H9 (cell line): ENCODE measurements at regions not wholly inside any gene's neighbourhood (a gene's known extent, or its start where the extent isn't known, plus 50 kb on each side); places are given as distances from the start of the nearest gene placed in this dataset.

Experiments
- DNase-seq: peaks from one replicate; pipeline ENCODE4 v3.0.0-alpha.2; 2017
- H2AFZ ChIP-seq: one replicate; pipeline ENCODE4 v1.6.1; 2013; ENCODE audit warnings: mild to moderate bottlenecking, low read length, control low read depth, moderate library complexity
- H2AK5ac ChIP-seq: 2 replicates; pipeline ENCODE4 v1.6.1; 2013; ENCODE audit warnings: low read length, control low read depth, mixed read lengths; ENCODE audit not compliant: insufficient read length
- H2BK120ac ChIP-seq: one replicate; pipeline ENCODE4 v1.6.1; 2013; ENCODE audit warnings: low read depth, mild to moderate bottlenecking, low read length, control low read depth, inconsistent platforms; ENCODE audit not compliant: poor library complexity, severe bottlenecking
- H2BK12ac ChIP-seq: 2 replicates; pipeline ENCODE4 v1.6.1; 2013; ENCODE audit warnings: low read length, control low read depth, mixed read lengths, low read depth; ENCODE audit not compliant: insufficient read length
- H2BK15ac ChIP-seq: 2 replicates; pipeline ENCODE4 v1.6.1; 2013; ENCODE audit warnings: low read depth, low read length, control low read depth
- H2BK20ac ChIP-seq: one replicate; pipeline ENCODE4 v1.6.1; 2013; ENCODE audit warnings: low read depth, mild to moderate bottlenecking, low read length, control low read depth, inconsistent platforms; ENCODE audit not compliant: poor library complexity, severe bottlenecking
- H2BK5ac ChIP-seq: 2 replicates; pipeline ENCODE4 v1.6.1; 2013; ENCODE audit warnings: low read length, control low read depth, mixed read lengths; ENCODE audit not compliant: insufficient read length
- H3K14ac ChIP-seq: 2 replicates; pipeline ENCODE4 v1.6.1; 2013; ENCODE audit warnings: low read length, control low read depth; ENCODE audit not compliant: insufficient read depth
- H3K18ac ChIP-seq: 2 replicates; pipeline ENCODE4 v1.6.1; 2013; ENCODE audit warnings: low read depth, mild to moderate bottlenecking, mixed read lengths, low read length, control low read depth; ENCODE audit not compliant: insufficient read length
- H3K23ac ChIP-seq: 2 replicates; pipeline ENCODE4 v1.6.1; 2013; ENCODE audit warnings: low read length, control low read depth, mixed read lengths, low read depth; ENCODE audit not compliant: insufficient read length
- H3K23me2 ChIP-seq: 2 replicates; pipeline ENCODE4 v1.6.1; 2013; ENCODE audit warnings: low read depth, mild to moderate bottlenecking, mixed read lengths, low read length, control low read depth; ENCODE audit not compliant: insufficient read length, poor library complexity, severe bottlenecking
- H3K27ac ChIP-seq: 2 replicates; pipeline ENCODE4 v1.5.1; 2013; ENCODE audit warnings: low read length, control low read depth, mixed read lengths, low read depth; ENCODE audit not compliant: insufficient read length
- H3K27me3 ChIP-seq: 2 replicates; pipeline ENCODE4 v1.6.1; 2013; ENCODE audit warnings: low read length, control low read depth, inconsistent platforms; ENCODE audit not compliant: insufficient read depth
- H3K4ac ChIP-seq: 2 replicates; pipeline ENCODE4 v1.6.1; 2013; ENCODE audit warnings: low read depth, mild to moderate bottlenecking, control low read depth, inconsistent platforms, low read length, moderate library complexity
- H3K4me1 ChIP-seq: 2 replicates; pipeline ENCODE4 v1.6.1; 2013; ENCODE audit warnings: low read length, control low read depth, inconsistent platforms; ENCODE audit not compliant: insufficient read depth
- H3K4me2 ChIP-seq: 2 replicates; pipeline ENCODE4 v1.6.1; 2013; ENCODE audit warnings: low read length, control low read depth, mixed read lengths; ENCODE audit not compliant: insufficient read length, insufficient read depth
- H3K56ac ChIP-seq: 2 replicates; pipeline ENCODE4 v1.6.1; 2013; ENCODE audit warnings: low read depth, mild to moderate bottlenecking, mixed read lengths, low read length, control low read depth; ENCODE audit not compliant: insufficient read length
- H3K79me1 ChIP-seq: 2 replicates; pipeline ENCODE4 v1.6.1; 2013; ENCODE audit warnings: low read depth, mild to moderate bottlenecking, moderate library complexity, low read length, control low read depth, inconsistent platforms; ENCODE audit not compliant: insufficient read depth, poor library complexity, severe bottlenecking
- H3K79me2 ChIP-seq: 2 replicates; pipeline ENCODE4 v1.6.1; 2013; ENCODE audit warnings: low read length, control low read depth, inconsistent platforms; ENCODE audit not compliant: insufficient read depth
- H3K9ac ChIP-seq: 2 replicates; pipeline ENCODE4 v1.6.1; 2013; ENCODE audit warnings: low read length, control low read depth, mixed read lengths; ENCODE audit not compliant: insufficient read length; ENCODE audit errors: extremely low read depth
- H3K9me3 ChIP-seq: one replicate; pipeline ENCODE4 v1.6.1; 2013; ENCODE audit warnings: low read depth, low read length, inconsistent platforms; ENCODE audit not compliant: control insufficient read depth
- H3T11ph ChIP-seq: one replicate; pipeline ENCODE4 v1.6.1; 2013; ENCODE audit warnings: mild to moderate bottlenecking, low read length, control low read depth, inconsistent platforms
- H4K20me1 ChIP-seq: one replicate; pipeline ENCODE4 v1.6.1; 2013; ENCODE audit not compliant: control insufficient read depth, insufficient read length, insufficient read depth
- H4K5ac ChIP-seq: 2 replicates; pipeline ENCODE4 v1.6.1; 2013; ENCODE audit warnings: low read depth, mild to moderate bottlenecking, mixed read lengths, low read length, control low read depth; ENCODE audit not compliant: insufficient read length
- H4K8ac ChIP-seq: replicated peaks from 2 replicates; pipeline ENCODE4 v1.6.1; 2013; ENCODE audit warnings: low read length, control low read depth, mixed read lengths, low read depth; ENCODE audit not compliant: insufficient read length
- H4K91ac ChIP-seq: 2 replicates; pipeline ENCODE4 v1.6.1; 2013; ENCODE audit warnings: low read depth, mild to moderate bottlenecking, moderate library complexity, mixed read lengths, low read length, control low read depth; ENCODE audit not compliant: insufficient read length
- H3K27ac Mint-ChIP-seq, 3 experiments: 2 replicates in 2 of 3; 3 replicates in 1 of 3; pipeline ENCODE4 v1.8.0; 2020 to 2021; ENCODE audit warnings: mixed read lengths in 3 of 3, mild to moderate bottlenecking in 1 of 3, moderate library complexity in 1 of 3
- H3K27me3 Mint-ChIP-seq: 2 replicates; pipeline ENCODE4 v1.8.0; 2021; ENCODE audit warnings: low read depth, mild to moderate bottlenecking, moderate library complexity, mixed read lengths
- H3K36me3 Mint-ChIP-seq, 3 experiments: 2 replicates in 2 of 3; 3 replicates in 1 of 3; pipeline ENCODE4 v1.8.0; 2020 to 2021; ENCODE audit warnings: low read depth in 3 of 3, mixed read lengths in 3 of 3; ENCODE audit not compliant: insufficient read depth in 1 of 3
- H3K4me1 Mint-ChIP-seq, 2 experiments: 2 replicates each; pipeline ENCODE4 v1.8.0; 2020; ENCODE audit warnings: mixed read lengths in 2 of 2
- H3K4me3 Mint-ChIP-seq, 2 experiments: 2 replicates in 1 of 2; 3 replicates in 1 of 2; pipeline ENCODE4 v1.8.0; 2020 to 2021; ENCODE audit warnings: mild to moderate bottlenecking in 2 of 2, mixed read lengths in 2 of 2, moderate library complexity in 1 of 2
- H3K9me3 Mint-ChIP-seq, 2 experiments: 2 replicates in 1 of 2; 3 replicates in 1 of 2; pipeline ENCODE4 v1.8.0; 2020; ENCODE audit warnings: mild to moderate bottlenecking in 2 of 2, mixed read lengths in 2 of 2, moderate library complexity in 1 of 2
- WGBS: extraction: QIAGEN DNeasy Blood & Tissue Kit; methylation state at CpG from one replicate; pipeline ENCODE4 v1.1.7; 2013; ENCODE audit warnings: missing lambda C conversion rate, low lambda C conversion rate, mixed read lengths; ENCODE audit not compliant: insufficient read length; ENCODE audit errors: extremely low coverage; 5-methylcytosine and 5-hydroxymethylcytosine counted together
- TF ChIP-seq, protein P1 (sequence below): fragments of 200-600 bp; sonication (generic); conservative IDR thresholded peaks from 3 replicates; pipeline ENCODE4 v1.8.0; 2021; ENCODE audit warnings: antibody characterized with exemption, mild to moderate bottlenecking

DNA sequence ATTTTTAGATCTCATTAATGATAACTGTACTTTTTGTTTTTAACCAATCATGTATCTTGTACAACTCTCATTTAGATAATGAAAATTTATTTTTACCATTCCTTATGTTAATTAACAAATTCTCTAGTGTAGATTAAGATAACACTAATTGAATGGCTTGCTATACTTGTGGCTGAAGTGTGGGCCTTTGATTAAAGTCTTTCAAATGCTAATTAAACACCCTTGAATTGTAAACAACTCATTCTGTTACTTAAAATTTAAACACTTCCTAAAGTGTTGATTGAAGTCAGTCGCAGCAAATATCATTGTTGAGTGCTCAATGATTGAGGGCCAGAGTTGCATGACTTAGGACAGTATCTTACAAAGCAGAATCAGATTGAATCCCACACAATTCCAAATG, 109.8 kb upstream of the GULP1 start:
- H3K4me1 Mint-ChIP-seq, result peaks cover 14% of the 10 kb centered on the region in 2 experiments

More for the DNA sequence above, 109.8 kb upstream of the GULP1 start:
- Histone ChIP-seq H2BK15ac (no peak overlapping the region), H2BK120ac (no peak overlapping the region), H3K18ac (no peak overlapping the region), H2BK20ac (no peak overlapping the region), H3T11ph (no peak overlapping the region), H3K79me1 (no peaks in the 10 kb centered on the region), H3K23ac (no peak overlapping the region), H3K56ac (no peak overlapping the region), H3K27ac (no peak overlapping the region), H4K20me1 (no peaks in the 10 kb centered on the region), H3K79me2 (no peaks in the 10 kb centered on the region), H2AK5ac (no peak overlapping the region), H3K9me3 (no peaks in the 10 kb centered on the region), H2BK12ac (no peak overlapping the region), H4K8ac (no peak overlapping the region), H3K23me2 (no peaks in the 10 kb centered on the region), H3K4me2 (no peak overlapping the region), H2BK5ac (no peak overlapping the region), H3K14ac (no peak overlapping the region), H3K27me3 (no peaks in the 10 kb centered on the region), H3K4me1 (peaks cover 2% of the 10 kb centered on the region; the same call in 1 of the 2 replicates), H3K9ac (no peak overlapping the region), H3K4ac (no peak overlapping the region), H2AFZ (no peak overlapping the region), H4K5ac (no peak overlapping the region), H4K91ac (no peak overlapping the region)
- no peaks in the 10 kb centered on the region for H3K27me3 Mint-ChIP-seq
- peaks cover 0 to 9% (median 2%) of the 10 kb centered on the region in 3 experiments; a peak in 2 of 7 replicates for H3K36me3 Mint-ChIP-seq
- H3K9me3 Mint-ChIP-seq, result no peaks in the 10 kb centered on the region; a peak in 2 of 5 replicates
- TF ChIP-seq, protein P1, sequence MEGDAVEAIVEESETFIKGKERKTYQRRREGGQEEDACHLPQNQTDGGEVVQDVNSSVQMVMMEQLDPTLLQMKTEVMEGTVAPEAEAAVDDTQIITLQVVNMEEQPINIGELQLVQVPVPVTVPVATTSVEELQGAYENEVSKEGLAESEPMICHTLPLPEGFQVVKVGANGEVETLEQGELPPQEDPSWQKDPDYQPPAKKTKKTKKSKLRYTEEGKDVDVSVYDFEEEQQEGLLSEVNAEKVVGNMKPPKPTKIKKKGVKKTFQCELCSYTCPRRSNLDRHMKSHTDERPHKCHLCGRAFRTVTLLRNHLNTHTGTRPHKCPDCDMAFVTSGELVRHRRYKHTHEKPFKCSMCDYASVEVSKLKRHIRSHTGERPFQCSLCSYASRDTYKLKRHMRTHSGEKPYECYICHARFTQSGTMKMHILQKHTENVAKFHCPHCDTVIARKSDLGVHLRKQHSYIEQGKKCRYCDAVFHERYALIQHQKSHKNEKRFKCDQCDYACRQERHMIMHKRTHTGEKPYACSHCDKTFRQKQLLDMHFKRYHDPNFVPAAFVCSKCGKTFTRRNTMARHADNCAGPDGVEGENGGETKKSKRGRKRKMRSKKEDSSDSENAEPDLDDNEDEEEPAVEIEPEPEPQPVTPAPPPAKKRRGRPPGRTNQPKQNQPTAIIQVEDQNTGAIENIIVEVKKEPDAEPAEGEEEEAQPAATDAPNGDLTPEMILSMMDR, result no peak
- H3K4me3 Mint-ChIP-seq, result no peak overlapping the region
- WGBS, result no CpG with 5 or more reads among the region's 1 CpG
- DNase-seq, result no peak
- no peak overlapping the region for H3K27ac Mint-ChIP-seq
